H1 (cell line): ENCODE measurements at regions not wholly inside any gene's neighbourhood (a gene's known extent, or its start where the extent isn't known, plus 50 kb on each side); places are given as distances from the start of the nearest gene placed in this dataset.

ENCODE experiments used
- CTCF ChIA-PET: fragments of 300-600 bp; sonication (Branson Sonifier 250); formaldehyde crosslinking; loops from one replicate; lab custom pipeline; 2021; ENCODE audit not compliant: partially characterized antibody; lab: Charles Lee
- POLR2A ChIA-PET: fragments of 300-600 bp; sonication (Branson Sonifier 250); formaldehyde crosslinking; loops from one replicate; lab custom pipeline; 2021; ENCODE audit warnings: inconsistent platforms; ENCODE audit not compliant: partially characterized antibody; lab: Charles Lee
- DNase-seq, 2 experiments: peaks; one replicate each; pipeline versions ENCODE4 v3.0.0 to v3.0.0-alpha.2; 2010 to 2022; ENCODE audit warnings: low spot score in 2 of 2, low read depth in 1 of 2, mixed read lengths in 1 of 2
- FAIRE-seq: peaks from 2 replicates; lab custom pipeline; 2011; peaks lifted over from hg19 to GRCh38; lab: Jason Lieb, UNC
- H2AFZ ChIP-seq: 2 replicates; pipeline ENCODE4 v1.8.1; 2012; ENCODE audit warnings: low read length, inconsistent platforms
- H2AK5ac ChIP-seq: 2 replicates; pipeline ENCODE4 v1.6.1; 2013; ENCODE audit warnings: low read depth, low read length
- H2BK120ac ChIP-seq: replicated peaks from 2 replicates; pipeline ENCODE3; 2013; ENCODE audit warnings: low read depth, low read length, inconsistent platforms
- H2BK12ac ChIP-seq: 2 replicates; pipeline ENCODE4 v1.6.1; 2013; ENCODE audit warnings: low read depth, low read length
- H2BK15ac ChIP-seq: 2 replicates; pipeline ENCODE4 v1.6.1; 2013; ENCODE audit warnings: low read length
- H2BK20ac ChIP-seq: 2 replicates; pipeline ENCODE4 v1.6.1; 2013; ENCODE audit warnings: low read length
- H2BK5ac ChIP-seq: 2 replicates; pipeline ENCODE4 v1.6.1; 2013; ENCODE audit warnings: low read depth, low read length
- H3K14ac ChIP-seq: 2 replicates; pipeline ENCODE4 v1.6.1; 2013; ENCODE audit warnings: inconsistent platforms; ENCODE audit not compliant: insufficient read length
- H3K18ac ChIP-seq: 2 replicates; pipeline ENCODE4 v1.6.1; 2013; ENCODE audit warnings: low read length; ENCODE audit errors: extremely low read depth
- H3K23ac ChIP-seq: 2 replicates; pipeline ENCODE4 v1.6.1; 2013; ENCODE audit warnings: inconsistent platforms; ENCODE audit not compliant: insufficient read length
- H3K23me2 ChIP-seq: 2 replicates; pipeline ENCODE4 v1.6.1; 2013; ENCODE audit warnings: low read depth, low read length
- H3K27ac ChIP-seq: 2 replicates; pipeline ENCODE4 v1.6.1; 2011; ENCODE audit warnings: low read depth, low read length, inconsistent platforms
- H3K27me3 ChIP-seq, 4 experiments: replicated peaks in 1 of 4; 1 replicate in 1 of 4; 2 replicates in 3 of 4; pipeline versions ENCODE4 v1.6.1 to v1.8.1; 2011 to 2013; ENCODE audit warnings: low read length in 3 of 4, mild to moderate bottlenecking in 3 of 4, inconsistent platforms in 2 of 4, mixed read lengths in 2 of 4, moderate library complexity in 1 of 4; ENCODE audit not compliant: control insufficient read depth in 3 of 4, insufficient read depth in 3 of 4; ENCODE audit errors: extremely low read depth in 1 of 4
- H3K36me3 ChIP-seq, 4 experiments: 2 replicates each; pipeline versions ENCODE4 v1.6.1 to v1.8.1; 2011 to 2013; ENCODE audit warnings: mild to moderate bottlenecking in 4 of 4, low read length in 3 of 4, moderate library complexity in 2 of 4, control low read depth in 1 of 4, inconsistent platforms in 1 of 4; ENCODE audit not compliant: insufficient read depth in 4 of 4, control insufficient read depth in 2 of 4
- H3K4ac ChIP-seq: replicated peaks from 2 replicates; pipeline ENCODE3; 2013; ENCODE audit warnings: low read length, low read depth, mixed read lengths, inconsistent platforms; ENCODE audit not compliant: insufficient read length
- H3K4me1 ChIP-seq, 4 experiments: replicated peaks in 1 of 4; 1 replicate in 1 of 4; 2 replicates in 3 of 4; pipeline versions ENCODE4 v1.6.1 to v1.8.1; 2011 to 2013; ENCODE audit warnings: low read length in 3 of 4, inconsistent platforms in 2 of 4, mixed read lengths in 1 of 4; ENCODE audit not compliant: insufficient read depth in 4 of 4, control insufficient read depth in 3 of 4
- H3K4me2 ChIP-seq, 2 experiments: 2 replicates each; pipeline versions ENCODE4 v1.6.1 to v1.8.1; 2011 to 2013; ENCODE audit warnings: low read depth in 2 of 2, low read length in 2 of 2, control low read depth in 1 of 2, inconsistent platforms in 1 of 2, mild to moderate bottlenecking in 1 of 2; ENCODE audit not compliant: insufficient read depth in 1 of 2
- H3K4me3 ChIP-seq, 4 experiments: fragments of 200-600, 300-600 bp in 1 of 4; sonication (generic), shearing (Covaris generic), sonication (Bioruptor Twin) in 1 of 4; 2 replicates each; pipeline versions ENCODE4 v1.5.1 to v1.8.1; 2011 to 2016; ENCODE audit warnings: low read length in 4 of 4, low read depth in 3 of 4, control low read depth in 2 of 4, inconsistent platforms in 2 of 4, mild to moderate bottlenecking in 2 of 4, mixed read lengths in 1 of 4, moderate library complexity in 1 of 4; ENCODE audit not compliant: insufficient read depth in 2 of 4; ENCODE audit errors: extremely low read depth in 1 of 4
- H3K56ac ChIP-seq: replicated peaks from 2 replicates; pipeline ENCODE3; 2013; ENCODE audit warnings: low read depth, mild to moderate bottlenecking, mixed read lengths, low read length, inconsistent platforms; ENCODE audit not compliant: insufficient read length
- H3K79me1 ChIP-seq: 2 replicates; pipeline ENCODE4 v1.6.1; 2013; ENCODE audit warnings: low read depth, low read length, control low read depth
- H3K79me2 ChIP-seq, 2 experiments: 2 replicates each; pipeline versions ENCODE4 v1.6.1 to v1.8.1; 2012 to 2013; ENCODE audit warnings: low read length in 2 of 2, mild to moderate bottlenecking in 2 of 2, inconsistent platforms in 1 of 2; ENCODE audit not compliant: insufficient read depth in 2 of 2, control insufficient read depth in 1 of 2
- H3K9ac ChIP-seq, 4 experiments: replicated peaks in 1 of 4; 1 replicate in 1 of 4; 2 replicates in 3 of 4; pipeline versions ENCODE4 v1.6.1 to v1.8.1; 2011 to 2013; ENCODE audit warnings: low read depth in 3 of 4, low read length in 3 of 4, control low read depth in 2 of 4, mild to moderate bottlenecking in 2 of 4, moderate library complexity in 2 of 4, inconsistent platforms in 1 of 4; ENCODE audit errors: extremely low read depth in 1 of 4
- H3K9me3 ChIP-seq, 2 experiments: 2 replicates each; pipeline versions ENCODE4 v1.6.1 to v1.8.1; 2012 to 2013; ENCODE audit warnings: mild to moderate bottlenecking in 2 of 2, moderate library complexity in 2 of 2, control low read depth in 1 of 2, inconsistent platforms in 1 of 2, low read depth in 1 of 2, low read length in 1 of 2, mixed read lengths in 1 of 2; ENCODE audit not compliant: insufficient read depth in 2 of 2
- H4K20me1 ChIP-seq, 2 experiments: replicated peaks in 1 of 2; 2 replicates each; pipeline versions ENCODE3 to v1.8.1; 2011 to 2013; ENCODE audit warnings: inconsistent platforms in 2 of 2, low read length in 2 of 2, mild to moderate bottlenecking in 1 of 2; ENCODE audit not compliant: insufficient read depth in 2 of 2, control insufficient read depth in 1 of 2
- H4K5ac ChIP-seq: 2 replicates; pipeline ENCODE4 v1.6.1; 2013; ENCODE audit warnings: low read length, low read depth, mixed read lengths, inconsistent platforms; ENCODE audit not compliant: insufficient read length
- H4K8ac ChIP-seq: 2 replicates; pipeline ENCODE4 v1.8.0; 2013; ENCODE audit warnings: mild to moderate bottlenecking, moderate library complexity, low read length, inconsistent platforms; ENCODE audit not compliant: insufficient read depth; ENCODE audit errors: extremely low read depth
- H4K91ac ChIP-seq: replicated peaks from 2 replicates; pipeline ENCODE3; 2013; ENCODE audit warnings: low read length, mixed read lengths, inconsistent platforms; ENCODE audit not compliant: insufficient read length
- CTBP2 ChIP-seq: IDR thresholded peaks from 2 replicates; pipeline ENCODE4 v1.7.0; 2011; ENCODE audit warnings: borderline replicate concordance, mild to moderate bottlenecking, moderate library complexity, mixed read lengths, low read length; ENCODE audit not compliant: insufficient read depth, insufficient read length
- EGR1 ChIP-seq: IDR thresholded peaks from 2 replicates; pipeline ENCODE4 v1.6.1; 2011; ENCODE audit warnings: low read depth, low read length, borderline replicate concordance
- EP300 ChIP-seq, 2 experiments: IDR thresholded peaks; 1 replicate in 1 of 2; 2 replicates in 1 of 2; pipeline ENCODE4 v1.6.1; 2011 to 2012; ENCODE audit warnings: low read depth in 2 of 2, low read length in 2 of 2, mild to moderate bottlenecking in 2 of 2, borderline replicate concordance in 1 of 2, inconsistent platforms in 1 of 2, moderate library complexity in 1 of 2
- FOSL1 ChIP-seq: IDR thresholded peaks from 2 replicates; pipeline ENCODE4 v1.6.1; 2011; ENCODE audit warnings: mild to moderate bottlenecking, low read depth, low read length, moderate library complexity; ENCODE audit not compliant: insufficient read depth
- MAFK ChIP-seq: IDR thresholded peaks from 2 replicates; pipeline ENCODE4 v1.6.1; 2012; ENCODE audit warnings: low read depth, mild to moderate bottlenecking, improper control_type of control experiment, low read length
- NANOG ChIP-seq: IDR thresholded peaks from 2 replicates; pipeline ENCODE4 v1.6.1; 2011; ENCODE audit warnings: low read length, low read depth, mild to moderate bottlenecking, inconsistent platforms; ENCODE audit not compliant: insufficient read depth, poor library complexity, severe bottlenecking
- POLR2AphosphoS5 ChIP-seq: IDR thresholded peaks from 2 replicates; pipeline ENCODE4 v1.6.1; 2011; ENCODE audit warnings: low read depth, low read length
- YY1 ChIP-seq: IDR thresholded peaks from 2 replicates; pipeline ENCODE4 v1.6.1; 2011; ENCODE audit warnings: low read depth, mild to moderate bottlenecking, low read length
- WGBS, 2 experiments: shearing (Covaris generic) in 1 of 2; methylation state at CpG; one replicate each; pipeline versions ENCODE4 v1.1.6 to v1.1.7; 2013 to 2015; ENCODE audit warnings: low lambda C conversion rate in 2 of 2, mixed read lengths in 2 of 2, inconsistent platforms in 1 of 2, low coverage in 1 of 2, missing lambda C conversion rate in 1 of 2; ENCODE audit not compliant: insufficient replicate concordance in 2 of 2, insufficient coverage in 1 of 2, insufficient read length in 1 of 2; ENCODE audit errors: extremely low coverage in 1 of 2, missing lambda C conversion rate in 1 of 2; 5-methylcytosine and 5-hydroxymethylcytosine counted together

DNA sequence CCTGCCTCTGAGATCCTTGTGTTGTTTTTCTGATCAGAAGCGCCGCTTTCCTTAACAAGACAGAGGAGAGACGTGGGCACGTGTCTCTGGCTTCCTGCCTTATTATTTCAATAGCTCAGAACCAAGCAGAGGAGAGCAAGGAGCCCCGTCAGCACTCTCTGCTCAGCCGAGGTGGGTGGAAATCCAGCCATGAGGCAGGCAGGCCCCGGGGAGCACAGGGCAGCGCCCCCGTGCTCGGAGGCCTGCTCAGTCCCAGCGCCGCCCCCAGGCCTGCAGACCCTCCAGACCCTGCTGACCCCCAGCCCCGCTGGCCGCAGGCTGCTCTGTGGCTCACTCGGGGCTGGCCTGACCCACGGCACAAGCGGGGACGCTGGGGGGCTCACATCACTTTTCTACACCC lies 162.8 kb downstream of the BRD1 start:
- Histone ChIP-seq H2BK12ac (no peak overlapping the region), H2BK20ac (no peak overlapping the region), H4K5ac (no peak overlapping the region), H2BK120ac (no peak overlapping the region), H3K27me3 (peaks cover 3 to 18% (median 11%) of the 10 kb centered on the region in 4 experiments; a peak in 6 of 7 replicates), H2AK5ac (no peak overlapping the region), H3K9me3 (peaks cover 0 to 6% of the 10 kb centered on the region in 2 experiments; a peak in 3 of 4 replicates), H3K18ac (no peak overlapping the region), H4K8ac (peak overlapping the region; percentile 14; the same call in 1 of the 2 replicates), H3K23ac (no peak overlapping the region), H3K79me1 (no peaks in the 10 kb centered on the region), H2AFZ (0 out of 2 replicates have a peak overlapping the region, but pooled peaks have one; percentile 62), H3K14ac (no peak overlapping the region), H3K56ac (no peak overlapping the region), H3K4me2 (no peak overlapping the region), H3K23me2 (no peaks in the 10 kb centered on the region), H4K20me1 (no peaks in the 10 kb centered on the region), H3K36me3 (no peaks in the 10 kb centered on the region), H4K91ac (no peak overlapping the region), H2BK15ac (no peak overlapping the region), H3K27ac (no peak overlapping the region), H3K79me2 (no peaks in the 10 kb centered on the region), H3K4ac (no peak overlapping the region), H2BK5ac (no peak overlapping the region), H3K4me1 (peaks cover 0 to 3% (median 0%) of the 10 kb centered on the region in 4 experiments; a peak in 3 of 7 replicates), H3K4me3 (no peak overlapping the region), H3K9ac (no peak overlapping the region)
- WGBS, 2 experiments = 86% methylated on average over 18 of the region's 18 CpGs; no CpG with 5 or more reads in 1 of the 2 experiments
- TF ChIP-seq NANOG (no peak), YY1 (no peak), EGR1 (no peak), CTBP2 (no peak), FOSL1 (no peak), MAFK (no peak), EP300 (IDR thresholded peaks at IDR 0.05; ENCODE audit: borderline replicate concordance in 1 of 2, low read depth in 2 of 2, low read length in 2 of 2) (no peak), POLR2AphosphoS5 (no peak)
- POLR2A ChIA-PET = no interaction called here
- DNase-seq = no peak
- CTCF ChIA-PET = interaction anchor here (0.7 kb wide), 1 partner anchor 259 kb away, joined by 3 read pairs; no protein-coding TSS in a partner anchor
- FAIRE-seq = no peak
